Naive B cell (primary cell): ENCODE measurements at regions not wholly inside any gene's neighbourhood (a gene's known extent, or its start where the extent isn't known, plus 50 kb on each side); places are given as distances from the start of the nearest gene placed in this dataset.
A peak's percentile ranks its signal among the peaks of the same experiment; 100 is the strongest.
"Not testable (repeated sequence)": the region's sequence is repeated elsewhere in the genome, so short reads cannot be mapped to it uniquely, and the experiment has no call there.

ENCODE experiments used
- ATAC-seq, 2 donors: fragments of 150-1000 bp; cut with Tn5 transposase; 2 replicates each; pipeline ENCODE4 v1.10.0; 2021; ENCODE audit warnings: low read depth in 2 of 2, mild to moderate bottlenecking in 2 of 2, moderate library complexity in 2 of 2
- DNase-seq: peaks from one replicate; pipeline ENCODE4 v3.0.0; 2022
- H3K27ac Mint-ChIP-seq, 6 donors: one replicate each; pipeline ENCODE4 v1.8.0; 2020 to 2022; ENCODE audit warnings: mild to moderate bottlenecking in 6 of 6, mixed read lengths in 6 of 6, moderate library complexity in 5 of 6, inconsistent platforms in 2 of 6
- H3K27me3 Mint-ChIP-seq, 3 donors: one replicate each; pipeline ENCODE4 v1.8.0; 2021 to 2022; ENCODE audit warnings: mixed read lengths in 3 of 3, mild to moderate bottlenecking in 1 of 3
- H3K36me3 Mint-ChIP-seq, 2 donors: one replicate each; pipeline ENCODE4 v1.8.0; 2020 to 2022; ENCODE audit warnings: mixed read lengths in 2 of 2, inconsistent platforms in 1 of 2, mild to moderate bottlenecking in 1 of 2
- H3K4me1 Mint-ChIP-seq, 3 donors: one replicate each; pipeline ENCODE4 v1.8.0; 2020 to 2022; ENCODE audit warnings: mixed read lengths in 3 of 3, inconsistent platforms in 1 of 3, mild to moderate bottlenecking in 1 of 3, moderate library complexity in 1 of 3
- H3K4me3 Mint-ChIP-seq, 8 donors: one replicate each; pipeline ENCODE4 v1.8.0; 2020 to 2022; ENCODE audit warnings: mild to moderate bottlenecking in 8 of 8, mixed read lengths in 8 of 8, moderate library complexity in 8 of 8, inconsistent platforms in 2 of 8
- H3K9me3 Mint-ChIP-seq, 7 donors: one replicate each; pipeline ENCODE4 v1.8.0; 2020 to 2022; ENCODE audit warnings: mixed read lengths in 7 of 7, mild to moderate bottlenecking in 5 of 7, inconsistent platforms in 2 of 7, moderate library complexity in 1 of 7

GRCh38 chr20:17823409-17824144 is 123.8 kb downstream of the BANF2 start:
- Mint-ChIP-seq H3K27ac (peak overlapping the region in 1 of 6 donors; percentile 42), H3K4me1 (peaks cover 10 to 23% (median 11%) of the 10 kb centered on the region in 3 donors)

GRCh38 chr20:17822540-17823408 is 123.0 kb downstream of the BANF2 start:
- H3K4me3 Mint-ChIP-seq, result no peak overlapping the region
- H3K36me3 Mint-ChIP-seq, result peaks cover 0 to 5% of the 10 kb centered on the region in 2 donors
- DNase-seq (no peak), ATAC-seq (no peak)
- peaks cover 0 to 5% (median 5%) of the 10 kb centered on the region in 7 donors for H3K9me3 Mint-ChIP-seq
- H3K4me1 Mint-ChIP-seq, result peaks cover 5 to 23% (median 9%) of the 10 kb centered on the region in 3 donors
- H3K27ac Mint-ChIP-seq, result peak overlapping the region in 2 of 6 donors; percentile 24 to 42
- H3K27me3 Mint-ChIP-seq, result no peaks in the 10 kb centered on the region

More at GRCh38 chr20:17823409-17824144, 123.8 kb downstream of the BANF2 start:
- Mint-ChIP-seq H3K9me3 (peaks cover 0 to 5% (median 5%) of the 10 kb centered on the region in 7 donors), H3K36me3 (peaks cover 0 to 5% of the 10 kb centered on the region in 2 donors), H3K4me3 (no peak overlapping the region), H3K27me3 (peaks cover 0 to 6% (median 0%) of the 10 kb centered on the region in 3 donors)
- ATAC-seq (no peak), DNase-seq (no peak)

GRCh38 chr20:17822039-17822438 is 122.3 kb downstream of the BANF2 start:
- DNase-seq, result no peak
- H3K4me3 Mint-ChIP-seq, result no peak overlapping the region
- H3K27me3 Mint-ChIP-seq, result peaks cover 0 to 7% (median 0%) of the 10 kb centered on the region in 3 donors
- H3K27ac Mint-ChIP-seq, result peak overlapping the region in 1 of 6 donors; percentile 44
- H3K4me1 Mint-ChIP-seq, result peaks cover 5 to 23% (median 9%) of the 10 kb centered on the region in 3 donors
- H3K36me3 Mint-ChIP-seq, result peaks cover 0 to 5% of the 10 kb centered on the region in 2 donors
- no peak for ATAC-seq
- peaks cover 0 to 5% (median 5%) of the 10 kb centered on the region in 7 donors for H3K9me3 Mint-ChIP-seq

DNA sequence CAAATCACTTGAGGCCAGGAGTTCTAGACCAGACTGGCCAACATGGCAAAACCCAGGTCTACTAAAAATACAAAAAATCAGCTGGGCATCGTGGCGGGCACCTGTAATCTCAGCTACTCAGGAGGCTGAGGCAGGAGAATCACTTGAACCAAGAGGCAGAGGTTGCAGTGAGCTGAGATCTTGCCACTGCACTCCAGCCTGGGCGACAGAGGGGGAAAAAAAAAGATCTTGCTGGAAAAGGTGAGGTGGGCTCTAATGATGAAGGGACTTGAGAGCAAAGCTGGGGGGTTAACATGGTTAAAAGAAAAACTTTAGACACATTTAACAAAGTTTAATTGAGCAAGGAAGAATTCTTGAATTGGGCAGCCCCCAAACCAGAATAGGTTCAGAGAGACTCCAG is 121.8 kb downstream of the BANF2 start:
- not testable (repeated sequence) for H3K9me3 Mint-ChIP-seq, H3K36me3 Mint-ChIP-seq, H3K27me3 Mint-ChIP-seq, ATAC-seq, H3K4me3 Mint-ChIP-seq, DNase-seq
- Mint-ChIP-seq H3K4me1 (peaks cover 5 to 23% (median 9%) of the 10 kb centered on the region in 3 donors), H3K27ac (peak overlapping the region in 1 of 6 donors; percentile 41)

GRCh38 chr20:17819395-17820093 is 119.8 kb downstream of the BANF2 start:
- H3K4me3 Mint-ChIP-seq, result no peak overlapping the region
- peaks cover 0 to 9% (median 0%) of the 10 kb centered on the region in 3 donors for H3K27me3 Mint-ChIP-seq
- ATAC-seq (no peak), DNase-seq (no peak)
- peaks cover 0 to 5% (median 5%) of the 10 kb centered on the region in 7 donors for H3K9me3 Mint-ChIP-seq
- peak overlapping the region in 2 of 6 donors; percentile 20 to 21 for H3K27ac Mint-ChIP-seq
- H3K36me3 Mint-ChIP-seq, result peaks cover 0 to 5% of the 10 kb centered on the region in 2 donors
- H3K4me1 Mint-ChIP-seq, result peaks cover 0 to 16% (median 3%) of the 10 kb centered on the region in 3 donors

DNA sequence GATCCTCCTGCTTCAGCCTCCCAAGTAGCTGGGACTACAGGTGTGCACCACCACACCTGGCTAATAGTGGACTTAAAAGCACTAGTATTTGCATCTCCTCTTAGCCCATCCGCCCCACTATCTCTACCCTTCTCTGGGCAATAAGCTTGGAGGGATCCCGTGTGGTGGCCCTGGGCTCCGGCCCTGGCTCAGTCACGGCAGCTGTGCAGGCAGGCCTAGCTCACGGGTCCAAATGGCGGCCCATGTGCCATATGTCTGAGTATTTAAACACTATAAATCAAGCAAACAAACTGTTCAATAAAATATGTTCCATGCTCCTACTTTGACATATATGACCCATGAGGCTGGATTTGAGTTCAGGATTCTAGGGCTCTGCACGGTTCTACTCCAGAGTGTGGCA is 118.4 kb downstream of the BANF2 start:
- H3K4me1 Mint-ChIP-seq, result peaks cover 0 to 16% (median 3%) of the 10 kb centered on the region in 3 donors
- no peak overlapping the region for H3K4me3 Mint-ChIP-seq
- ATAC-seq (no peak), DNase-seq (no peak)
- H3K27ac Mint-ChIP-seq, result no peak overlapping the region
- H3K36me3 Mint-ChIP-seq, result peaks cover 0 to 5% of the 10 kb centered on the region in 2 donors
- peaks cover 0 to 9% (median 0%) of the 10 kb centered on the region in 3 donors for H3K27me3 Mint-ChIP-seq
- H3K9me3 Mint-ChIP-seq, result peaks cover 0 to 5% (median 5%) of the 10 kb centered on the region in 7 donors

DNA sequence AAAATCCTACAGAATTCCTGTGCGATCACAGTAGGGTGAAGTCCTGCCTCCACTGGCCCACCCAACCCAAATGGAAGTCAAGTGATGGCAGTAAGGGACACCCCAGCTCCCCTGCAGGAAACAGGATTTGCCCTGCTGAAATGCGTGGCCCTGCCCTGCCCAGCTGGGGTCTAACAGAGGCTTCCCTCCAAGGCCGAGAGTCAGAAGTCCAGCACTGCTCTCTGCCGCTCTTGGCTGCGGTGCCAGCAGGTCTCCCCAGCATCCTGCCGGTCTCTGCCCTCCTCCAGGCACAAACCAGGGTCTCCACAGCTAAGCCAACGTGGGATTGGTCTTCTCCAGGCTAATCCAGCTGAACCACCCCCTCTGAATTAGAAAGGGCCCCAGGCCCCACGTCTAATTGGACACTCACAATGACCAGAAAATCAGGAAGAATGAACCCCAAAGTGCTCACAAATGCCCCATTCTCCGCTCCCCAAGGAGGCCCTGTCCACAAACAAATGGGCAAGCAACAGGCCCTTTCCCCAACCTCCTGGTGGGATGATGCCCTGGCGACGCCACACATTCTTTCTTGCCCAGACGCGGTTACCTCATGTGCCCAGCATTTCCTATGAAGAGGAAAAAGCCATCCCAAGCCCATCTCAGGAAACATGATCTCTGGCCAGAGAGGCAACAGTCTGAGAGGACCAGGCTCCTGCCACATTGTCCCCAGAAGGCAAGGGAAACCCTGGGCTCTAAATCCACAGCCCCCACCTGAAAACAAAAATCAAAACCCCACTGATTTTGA is 117.2 kb downstream of the BANF2 start:
- Mint-ChIP-seq H3K27me3 (peaks cover 0 to 9% (median 0%) of the 10 kb centered on the region in 3 donors), H3K36me3 (peaks cover 0 to 5% of the 10 kb centered on the region in 2 donors), H3K4me1 (peaks cover 3 to 23% (median 4%) of the 10 kb centered on the region in 3 donors), H3K27ac (peak overlapping the region in 1 of 6 donors; percentile 37), H3K9me3 (peaks cover 0 to 5% (median 5%) of the 10 kb centered on the region in 7 donors), H3K4me3 (no peak overlapping the region)
- ATAC-seq (no peak), DNase-seq (no peak)

DNA sequence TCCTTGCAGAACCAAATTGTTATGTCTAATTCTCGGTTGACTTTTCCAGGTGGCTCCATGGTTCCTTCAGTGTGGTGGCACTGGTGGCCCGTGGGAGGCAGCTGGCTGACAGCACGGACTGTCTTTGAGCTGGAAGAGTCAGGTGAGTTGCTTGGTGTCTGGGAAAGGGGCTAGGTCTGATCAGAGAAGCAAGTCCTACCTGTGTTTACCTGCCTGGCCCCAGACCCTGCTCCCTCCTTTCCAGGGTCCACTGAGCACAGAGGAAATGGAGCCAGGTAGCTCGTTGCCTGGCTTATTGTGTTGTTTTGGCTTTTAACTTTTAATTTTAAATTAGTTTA is 111.8 kb downstream of the BANF2 start:
- Mint-ChIP-seq H3K27ac (no peak overlapping the region), H3K36me3 (no peaks in the 10 kb centered on the region)
- DNase-seq, result no peak

DNA sequence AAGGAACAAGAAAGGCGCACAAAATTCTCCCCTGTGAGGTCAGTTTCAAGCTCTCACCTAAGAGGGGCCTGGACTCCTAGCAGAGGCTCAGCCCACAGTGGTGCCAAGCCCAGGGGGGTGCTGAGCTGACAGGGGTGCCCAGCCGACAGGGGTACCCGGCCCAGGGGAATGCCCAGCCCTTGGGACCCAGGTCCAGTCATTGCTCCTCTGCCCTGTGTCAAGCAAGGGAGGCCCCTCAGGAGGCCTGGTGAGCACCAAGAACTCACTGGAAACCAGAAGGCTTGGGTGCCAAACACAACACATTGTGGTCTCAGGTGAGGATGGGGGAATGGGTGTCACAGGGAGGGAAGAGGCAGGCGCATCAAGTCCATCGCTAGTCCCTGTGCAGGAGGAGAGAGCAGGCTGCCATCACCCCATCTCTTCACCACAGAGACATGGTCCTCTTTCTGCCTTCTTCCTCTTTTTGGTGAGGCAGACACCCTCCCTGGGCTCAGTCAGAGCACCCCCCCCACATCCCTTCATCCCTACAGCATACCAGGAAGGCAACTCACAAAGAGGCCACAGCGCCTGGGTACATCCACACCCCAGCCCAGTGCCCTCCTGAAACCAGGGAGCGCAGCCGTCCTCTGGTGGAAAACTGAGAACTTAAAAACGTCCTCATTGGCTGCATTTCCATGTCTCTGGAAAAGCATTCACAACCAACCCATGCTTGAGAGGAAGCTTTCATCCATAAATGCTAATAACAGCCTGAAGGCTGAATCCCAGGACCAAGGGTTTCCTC is 111.3 kb downstream of the BANF2 start:
- DNase-seq, result peak; percentile 3
- peaks cover 19 to 26% (median 24%) of the 10 kb centered on the region in 3 donors for H3K4me1 Mint-ChIP-seq
- H3K27me3 Mint-ChIP-seq, result peaks cover 0 to 8% (median 0%) of the 10 kb centered on the region in 3 donors
- H3K27ac Mint-ChIP-seq, result peak overlapping the region in 3 of 6 donors; percentile 12 to 72 (median 15)
- H3K9me3 Mint-ChIP-seq, result no peaks in the 10 kb centered on the region
- ATAC-seq, result peak; percentile 55 to 78
- peak overlapping the region in 2 of 8 donors; percentile 24 to 64 for H3K4me3 Mint-ChIP-seq
- H3K36me3 Mint-ChIP-seq, result no peaks in the 10 kb centered on the region

More for the DNA sequence above, 111.8 kb downstream of the BANF2 start:
- Mint-ChIP-seq H3K4me3 (no peak overlapping the region), H3K4me1 (peaks cover 15 to 26% (median 24%) of the 10 kb centered on the region in 3 donors), H3K27me3 (peaks cover 0 to 3% (median 0%) of the 10 kb centered on the region in 3 donors), H3K9me3 (no peaks in the 10 kb centered on the region)
- peak in 1 of 2 donors; percentile 7 for ATAC-seq

- Mint-ChIP-seq H3K27ac (peak overlapping the region in 1 of 6 donors; percentile 1), H3K27me3 (peaks cover 0 to 9% (median 0%) of the 10 kb centered on the region in 3 donors)
Measured at GRCh38 chr20:17810062-17810631, 110.4 kb downstream of the BANF2 start.

DNA sequence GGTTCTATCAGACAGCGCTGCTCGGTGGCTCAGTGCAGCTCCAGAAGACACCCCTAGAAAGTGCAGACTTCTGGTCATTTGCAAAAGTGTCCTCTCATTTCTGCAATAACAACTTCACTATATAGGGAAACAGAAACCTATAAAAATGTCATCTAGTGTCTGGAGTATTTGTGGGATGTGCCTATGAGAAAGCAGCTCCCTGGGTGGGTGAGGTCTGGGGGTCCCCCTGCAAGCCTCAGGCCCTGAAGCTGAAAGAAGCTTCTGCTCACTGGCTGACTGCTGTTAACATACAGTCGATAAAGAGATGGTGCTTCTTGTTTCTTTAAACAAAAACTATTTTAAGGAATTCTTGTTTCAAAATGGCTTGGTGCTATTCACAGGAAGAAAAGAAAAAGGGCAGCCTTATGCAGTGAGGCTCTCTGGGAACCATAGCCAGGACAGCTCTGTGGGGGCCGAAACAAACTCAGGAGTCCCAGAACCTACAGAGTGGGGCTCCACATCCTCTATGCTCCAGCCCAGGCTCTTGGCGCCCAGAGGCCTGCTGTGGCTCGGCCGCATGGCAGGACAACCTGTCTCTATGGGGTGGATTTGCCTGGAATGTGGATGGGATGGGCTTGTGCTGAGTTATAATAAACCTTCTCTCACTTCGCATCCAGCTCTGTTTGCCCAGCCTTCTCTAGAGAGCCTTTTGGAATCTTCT is 109.7 kb downstream of the BANF2 start:
- H3K9me3 Mint-ChIP-seq, result no peaks in the 10 kb centered on the region
- H3K36me3 Mint-ChIP-seq, result no peaks in the 10 kb centered on the region
- peak overlapping the region in 1 of 6 donors; percentile 1 for H3K27ac Mint-ChIP-seq
- H3K27me3 Mint-ChIP-seq, result peaks cover 0 to 9% (median 0%) of the 10 kb centered on the region in 3 donors
- ATAC-seq (no peak), DNase-seq (no peak)
- H3K4me3 Mint-ChIP-seq, result no peak overlapping the region
- H3K4me1 Mint-ChIP-seq, result peaks cover 19 to 26% (median 24%) of the 10 kb centered on the region in 3 donors

More at GRCh38 chr20:17810062-17810631, 110.4 kb downstream of the BANF2 start:
- Mint-ChIP-seq H3K4me3 (no peak overlapping the region), H3K9me3 (no peaks in the 10 kb centered on the region), H3K4me1 (peaks cover 19 to 26% (median 24%) of the 10 kb centered on the region in 3 donors), H3K36me3 (no peaks in the 10 kb centered on the region)
- DNase-seq, result no peak
- ATAC-seq, result no peak
